ENCODE measurements at regions not wholly inside any gene's neighbourhood (a gene's known extent, or its start where the extent isn't known, plus 50 kb on each side); places are given as distances from the start of the nearest gene placed in this dataset.

DNA sequence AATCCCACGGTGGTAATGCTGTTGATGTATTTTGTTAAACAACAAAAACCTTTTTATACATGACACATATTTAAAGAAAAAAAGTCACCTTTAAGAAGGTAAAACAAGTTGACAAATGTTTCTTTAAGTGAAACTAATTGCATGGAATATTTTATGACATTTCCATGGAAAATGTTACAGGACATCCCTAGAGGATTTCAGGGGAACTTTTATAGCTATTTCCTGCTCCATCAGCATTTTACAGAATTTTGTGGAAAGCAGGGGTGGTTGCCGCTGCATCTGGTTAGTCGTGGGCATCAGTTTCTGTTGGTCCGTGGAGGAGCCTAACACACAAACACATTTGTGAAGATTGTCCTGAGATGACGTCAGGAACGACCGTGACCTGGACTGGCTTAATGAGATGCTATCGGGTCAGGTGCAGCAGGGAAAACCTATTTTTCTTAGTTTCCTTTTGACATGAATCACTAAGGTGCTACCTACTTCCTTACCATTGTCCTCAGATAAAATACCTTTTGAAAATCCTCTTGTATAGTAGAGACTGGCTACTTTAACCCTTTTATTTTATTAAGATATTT is 305.1 kb downstream of the MAP2K6 start:
- FAIRE-seq (peak; percentile 45), ATAC-seq (no peak), DNase-seq (no peak)
- no peaks in the 10 kb centered on the region for H3K27me3 ChIP-seq
- no peaks in the 10 kb centered on the region for H3K36me3 ChIP-seq
- TF ChIP-seq, protein P1, sequence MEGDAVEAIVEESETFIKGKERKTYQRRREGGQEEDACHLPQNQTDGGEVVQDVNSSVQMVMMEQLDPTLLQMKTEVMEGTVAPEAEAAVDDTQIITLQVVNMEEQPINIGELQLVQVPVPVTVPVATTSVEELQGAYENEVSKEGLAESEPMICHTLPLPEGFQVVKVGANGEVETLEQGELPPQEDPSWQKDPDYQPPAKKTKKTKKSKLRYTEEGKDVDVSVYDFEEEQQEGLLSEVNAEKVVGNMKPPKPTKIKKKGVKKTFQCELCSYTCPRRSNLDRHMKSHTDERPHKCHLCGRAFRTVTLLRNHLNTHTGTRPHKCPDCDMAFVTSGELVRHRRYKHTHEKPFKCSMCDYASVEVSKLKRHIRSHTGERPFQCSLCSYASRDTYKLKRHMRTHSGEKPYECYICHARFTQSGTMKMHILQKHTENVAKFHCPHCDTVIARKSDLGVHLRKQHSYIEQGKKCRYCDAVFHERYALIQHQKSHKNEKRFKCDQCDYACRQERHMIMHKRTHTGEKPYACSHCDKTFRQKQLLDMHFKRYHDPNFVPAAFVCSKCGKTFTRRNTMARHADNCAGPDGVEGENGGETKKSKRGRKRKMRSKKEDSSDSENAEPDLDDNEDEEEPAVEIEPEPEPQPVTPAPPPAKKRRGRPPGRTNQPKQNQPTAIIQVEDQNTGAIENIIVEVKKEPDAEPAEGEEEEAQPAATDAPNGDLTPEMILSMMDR (IDR thresholded peaks at IDR 0.05) = no peak
- 73 to 82% methylated on average over 8 of the region's 8 CpGs for WGBS, 2 donors
- peaks cover 0 to 24% (median 15%) of the 10 kb centered on the region in 3 donors for H3K4me1 ChIP-seq
- intact Hi-C loops (cut with DNase I) = no loop called here
- no peaks in the 10 kb centered on the region for H3K9me3 ChIP-seq
- no peak overlapping the region for H3K4me3 ChIP-seq
- no peak overlapping the region for H3K27ac ChIP-seq

DNA sequence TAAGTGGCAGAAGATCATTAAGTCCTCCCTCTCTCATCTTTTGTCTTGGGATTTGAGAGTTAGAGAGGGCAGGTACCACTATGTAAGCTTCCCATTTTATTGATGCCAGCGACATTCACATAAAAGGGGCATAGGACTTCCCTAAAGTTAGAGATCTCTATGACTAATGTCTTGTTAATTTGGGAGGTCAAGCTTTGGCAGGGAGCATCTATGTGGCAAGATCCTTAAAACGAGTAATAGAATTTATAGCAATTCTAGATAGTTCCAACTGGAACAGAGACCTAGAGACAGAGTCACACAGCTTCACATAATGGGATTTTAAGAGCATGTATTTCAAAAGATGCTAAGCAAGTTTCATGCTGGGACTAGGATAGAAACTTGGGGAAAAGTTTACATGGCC is 308.0 kb downstream of the MAP2K6 start:
- Histone ChIP-seq H3K4me1 (peaks cover 0 to 9% (median 6%) of the 10 kb centered on the region in 3 donors), H3K4me3 (no peak overlapping the region), H3K36me3 (no peaks in the 10 kb centered on the region), H3K27ac (no peak overlapping the region), H3K27me3 (no peaks in the 10 kb centered on the region), H3K9me3 (no peaks in the 10 kb centered on the region)
- TF ChIP-seq, protein P1 (IDR thresholded peaks at IDR 0.05) = no peak
- FAIRE-seq (no peak), DNase-seq (no peak), ATAC-seq (no peak)
- WGBS, 2 donors = 67 to 72% methylated on average over 2 of the region's 2 CpGs
- intact Hi-C loops (cut with DNase I) = no loop called here

DNA sequence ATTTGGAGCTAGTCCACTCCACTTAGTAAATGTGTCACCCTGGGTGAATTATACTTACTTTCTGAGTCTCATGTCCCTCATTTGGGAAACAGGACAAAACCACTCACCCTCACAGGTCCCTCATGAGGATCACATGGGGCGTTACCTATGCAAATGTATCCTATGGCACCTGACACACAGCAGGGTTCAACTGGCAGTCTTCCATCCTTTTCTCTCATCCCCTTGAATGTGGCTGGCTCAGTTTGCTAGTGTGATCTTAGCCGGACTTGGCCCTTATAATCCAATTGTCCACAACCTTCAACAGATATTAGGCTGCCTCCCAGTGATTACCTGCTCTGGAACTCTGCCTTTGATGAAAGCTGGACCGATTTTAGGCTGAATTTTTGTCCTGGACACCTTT is 308.8 kb downstream of the MAP2K6 start:
- no peak for ATAC-seq
- Histone ChIP-seq H3K27ac (no peak overlapping the region), H3K27me3 (no peaks in the 10 kb centered on the region), H3K9me3 (no peaks in the 10 kb centered on the region), H3K4me1 (peaks cover 0 to 1% (median 0%) of the 10 kb centered on the region in 3 donors), H3K36me3 (no peaks in the 10 kb centered on the region), H3K4me3 (no peak overlapping the region)
- DNase-seq = no peak
- TF ChIP-seq, protein P1 (IDR thresholded peaks at IDR 0.05) = no peak
- 64 to 72% methylated on average over 3 of the region's 3 CpGs for WGBS, 2 donors
- no peak for FAIRE-seq
- intact Hi-C loops (cut with DNase I) = no loop called here

DNA sequence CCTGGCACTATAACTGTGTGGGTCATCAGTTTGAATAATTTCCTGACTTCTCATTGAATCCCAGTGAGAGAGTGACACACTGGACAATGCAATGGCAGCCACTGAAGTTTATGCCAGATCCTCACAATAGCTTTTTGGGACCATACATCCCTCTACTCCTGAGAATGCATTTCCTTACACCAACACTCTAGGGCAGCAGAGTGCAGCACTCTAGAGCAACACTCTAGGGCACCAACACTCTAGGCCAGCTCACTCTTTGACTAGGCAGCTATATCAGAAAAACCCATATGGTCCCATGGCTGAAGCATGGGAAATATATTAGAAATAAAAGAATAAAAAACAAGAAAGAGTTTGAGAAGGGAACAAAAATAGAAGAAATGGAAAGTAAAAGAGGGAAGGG is 309.2 kb downstream of the MAP2K6 start:
- Histone ChIP-seq H3K27ac (no peak overlapping the region), H3K4me3 (no peak overlapping the region), H3K4me1 (no peaks in the 10 kb centered on the region), H3K27me3 (no peaks in the 10 kb centered on the region), H3K9me3 (no peaks in the 10 kb centered on the region), H3K36me3 (no peaks in the 10 kb centered on the region)
- TF ChIP-seq, protein P1 (IDR thresholded peaks at IDR 0.05) = no peak
- FAIRE-seq (no peak), ATAC-seq (peak in 1 of 4 donors; percentile 38), DNase-seq (no peak)
- intact Hi-C loops (cut with DNase I) = no loop called here

DNA sequence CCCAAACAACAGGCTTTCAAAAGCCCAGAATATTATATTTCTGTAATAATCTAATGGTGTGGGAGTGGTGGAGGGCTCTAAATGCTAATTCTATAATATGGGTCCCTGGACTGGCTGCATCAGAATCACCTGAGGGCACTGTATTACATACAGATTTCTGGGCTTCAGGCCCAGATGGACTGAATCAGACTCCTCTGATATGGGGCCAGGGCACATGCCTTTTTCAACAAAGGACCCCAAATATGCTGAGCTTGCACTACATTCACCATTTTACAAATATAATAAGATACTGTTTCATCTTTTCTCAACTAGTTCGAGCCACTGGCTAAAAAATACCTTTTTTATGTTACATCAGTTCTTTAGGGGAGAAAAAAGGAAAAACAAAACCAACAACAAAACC is 309.7 kb downstream of the MAP2K6 start:
- intact Hi-C loops (cut with DNase I) = no loop called here
- H3K9me3 ChIP-seq = no peaks in the 10 kb centered on the region
- H3K4me3 ChIP-seq = no peak overlapping the region
- 84 to 87% methylated on average over 1 of the region's 1 CpG for WGBS, 2 donors
- TF ChIP-seq, protein P1 (IDR thresholded peaks at IDR 0.05) = no peak
- no peaks in the 10 kb centered on the region for H3K4me1 ChIP-seq
- no peaks in the 10 kb centered on the region for H3K36me3 ChIP-seq
- no peaks in the 10 kb centered on the region for H3K27me3 ChIP-seq
- no peak overlapping the region for H3K27ac ChIP-seq
- FAIRE-seq (no peak), DNase-seq (no peak), ATAC-seq (no peak)
